Right ventricle myocardium superior (tissue), 1 donor: ENCODE measurements at regions not wholly inside any gene's neighbourhood (a gene's known extent, or its start where the extent isn't known, plus 50 kb on each side); places are given as distances from the start of the nearest gene placed in this dataset.
A peak's percentile ranks its signal among the peaks of the same experiment; 100 is the strongest.

ENCODE experiments used
- ATAC-seq: fragments of 200-7000 bp; cut with Tn5 transposase; one replicate; pipeline ENCODE4 v1.9.1; 2020; ENCODE audit warnings: mild to moderate bottlenecking; ENCODE audit not compliant: poor library complexity
- DNase-seq: peaks from one replicate; pipeline ENCODE4 v3.0.0-alpha.2; 2020
- intact Hi-C: fragments of 100-400 bp; cut with DNase I; formaldehyde crosslinking; loops from one replicate; pipeline ENCODE4 v1.11.2; 2022
- donor health status: DM: no; HTN: yes; CAD: no; lungs with severe emphysema.

DNA sequence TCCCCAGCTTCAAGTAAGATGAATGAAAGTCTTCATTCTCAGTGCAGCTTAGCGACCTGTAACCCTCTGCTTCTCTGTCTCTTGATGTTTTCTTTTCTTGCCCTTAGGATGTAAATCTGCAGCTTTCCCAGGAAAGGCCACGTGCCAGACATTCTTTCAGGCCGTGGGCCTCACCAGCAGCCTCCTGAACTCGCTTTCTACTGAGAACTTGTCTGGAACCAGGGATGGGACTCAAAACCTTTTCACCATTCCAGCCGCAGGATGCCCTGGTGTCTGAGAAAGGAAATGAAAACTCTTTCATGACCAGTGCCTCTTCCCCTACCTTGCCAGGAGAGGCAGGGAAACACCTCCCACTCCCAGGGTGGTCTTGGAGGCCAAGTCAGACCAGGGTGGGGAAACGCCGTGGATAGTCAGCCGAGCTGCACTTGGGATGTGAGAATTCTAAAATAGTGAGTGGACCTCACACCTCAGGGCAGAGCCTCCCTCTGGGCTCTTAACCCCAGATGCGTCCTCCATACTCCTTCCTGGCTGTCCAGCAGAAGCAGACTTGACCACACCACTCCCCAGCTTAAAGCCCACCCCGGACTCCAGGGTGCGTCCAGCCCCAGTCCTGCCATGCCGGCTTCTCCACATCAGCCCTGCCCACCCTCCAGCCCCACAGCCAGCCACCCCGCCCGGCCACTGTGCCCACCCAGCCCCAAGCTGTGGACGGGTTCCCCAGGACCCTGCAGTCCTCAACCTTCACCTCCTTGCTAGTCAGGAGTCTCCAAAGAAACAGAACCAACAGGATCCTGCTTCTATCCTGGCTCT lies 115.5 kb downstream of the TWIST2 start:
- DNase-seq: peak; percentile 27
- no peak for ATAC-seq
- intact Hi-C loops: no loop called here

DNA sequence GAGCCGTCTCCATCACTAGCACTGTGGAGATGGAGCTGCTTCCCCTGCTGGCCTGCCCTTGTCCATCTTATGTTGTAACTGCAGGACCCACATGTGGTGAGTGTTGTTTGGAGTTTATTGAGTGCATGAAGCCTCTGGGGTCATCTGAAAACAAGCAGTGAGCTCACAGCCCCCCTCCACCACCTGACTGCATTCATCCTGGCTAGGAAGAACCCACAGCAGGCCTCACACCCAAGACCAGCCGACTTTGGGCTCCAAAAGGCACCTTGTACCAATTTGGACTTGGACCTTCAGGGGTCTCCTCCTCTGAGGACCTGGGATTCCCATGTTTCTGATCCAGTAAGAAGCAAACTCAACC lies 116.1 kb downstream of the TWIST2 start:
- ATAC-seq: no peak
- no peak for DNase-seq
- intact Hi-C loops: no loop called here

DNA sequence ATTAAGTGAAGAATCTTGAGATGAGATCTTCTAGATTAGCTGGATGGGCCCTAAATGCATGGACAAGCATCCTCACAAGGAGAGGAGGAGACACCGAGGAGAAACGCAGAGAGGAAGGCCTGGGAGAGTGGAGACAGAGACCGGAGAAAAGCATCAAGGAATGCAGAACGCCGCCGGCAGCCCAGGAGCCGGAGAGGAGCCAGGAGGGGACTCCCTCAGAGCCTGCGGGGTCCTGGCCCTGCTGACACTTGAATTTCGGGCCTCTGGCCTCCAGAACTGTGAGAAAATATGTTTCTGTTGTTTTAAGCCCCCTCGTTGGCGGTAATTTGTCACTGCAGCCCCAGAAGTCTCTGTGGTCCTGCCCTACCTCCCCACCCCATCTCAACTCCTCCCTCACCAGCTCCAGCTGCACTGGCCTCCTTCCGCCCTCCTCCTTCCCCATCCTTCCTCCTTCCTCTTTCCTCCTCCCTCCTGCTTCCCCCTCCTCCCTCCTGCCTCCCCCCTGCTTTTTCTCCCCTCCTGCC lies 116.7 kb downstream of the TWIST2 start:
- ATAC-seq: no peak
- intact Hi-C loops: no loop called here
- DNase-seq: no peak

DNA sequence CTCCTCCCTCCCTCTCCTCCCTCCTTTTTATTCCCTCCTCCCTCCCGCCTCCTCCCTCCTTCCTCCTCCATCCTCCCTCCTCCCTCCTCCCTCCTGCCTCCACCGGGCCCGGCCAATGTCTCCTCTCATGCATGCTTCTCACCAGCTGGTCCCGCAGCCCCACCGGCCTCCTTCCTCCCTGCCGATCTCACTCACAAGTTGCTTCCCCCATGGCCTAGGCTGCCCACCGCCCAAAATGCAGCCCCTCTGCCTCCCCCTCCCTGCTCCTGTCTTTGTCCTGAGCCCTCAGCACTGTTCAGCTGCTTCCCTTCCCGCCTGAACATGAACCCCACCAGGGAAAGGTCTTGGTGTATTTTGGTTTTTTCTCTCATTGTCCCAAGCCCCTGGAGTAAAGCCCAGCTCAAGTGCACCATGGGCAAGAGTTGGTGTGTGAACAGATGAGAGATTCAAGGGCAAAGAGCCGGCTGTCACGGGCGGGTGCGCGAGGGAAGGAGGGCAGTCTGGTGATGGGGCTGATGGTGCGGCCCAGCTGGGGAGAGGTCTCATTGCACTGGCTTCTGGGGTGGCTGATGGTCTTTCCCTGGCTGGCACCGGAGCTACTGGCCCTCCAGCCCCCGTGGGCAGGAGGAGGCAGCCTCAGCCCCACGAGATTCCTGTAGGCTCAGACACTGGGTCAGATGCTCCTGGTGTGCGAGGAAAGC lies 117.6 kb downstream of the TWIST2 start:
- intact Hi-C loops: no loop called here
- peak; percentile 22 for DNase-seq
- no peak for ATAC-seq

DNA sequence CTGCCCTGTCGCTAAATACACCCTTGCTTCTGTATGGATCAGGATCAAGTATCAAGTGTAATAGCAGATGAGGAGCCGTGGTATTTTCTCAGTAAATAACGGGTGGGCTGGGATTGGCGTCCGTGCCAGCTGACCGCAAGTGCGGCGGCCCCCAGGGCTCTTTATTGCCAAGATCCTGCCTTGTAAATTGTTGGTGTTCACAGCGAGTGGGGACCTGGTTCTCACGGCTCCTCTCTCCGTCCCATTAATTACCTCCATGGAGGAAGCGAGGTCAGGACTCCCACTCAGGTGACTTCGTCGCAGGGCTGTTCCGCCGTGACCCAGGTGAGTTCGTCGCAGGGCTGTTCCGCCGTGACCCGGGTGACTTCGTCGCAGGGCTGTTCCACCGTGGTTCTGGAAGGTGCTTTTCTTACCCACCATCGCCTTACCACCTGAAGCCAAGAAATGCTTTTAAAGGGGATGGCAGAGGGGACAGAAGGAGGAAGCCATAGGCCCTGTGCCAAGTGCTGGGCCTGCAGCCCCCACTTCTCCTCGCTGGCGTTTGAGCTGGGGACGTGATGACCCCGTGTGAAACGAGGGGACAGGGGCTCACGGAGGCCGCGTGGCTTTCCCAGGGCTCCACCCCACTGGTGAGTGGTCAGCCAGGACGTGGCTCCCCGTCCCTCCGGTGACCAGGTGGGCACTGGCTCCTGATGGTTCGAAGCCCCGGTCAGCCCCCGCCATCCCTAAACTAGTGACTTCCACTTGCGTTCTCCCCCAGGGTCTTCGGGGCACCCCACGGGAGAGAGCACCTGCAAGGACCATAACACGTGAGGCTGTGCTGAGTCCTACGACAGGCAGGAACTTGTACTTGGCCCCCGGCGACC lies 118.4 kb downstream of the TWIST2 start:
- DNase-seq (no peak), ATAC-seq (no peak)
- intact Hi-C loops: no loop called here

DNA sequence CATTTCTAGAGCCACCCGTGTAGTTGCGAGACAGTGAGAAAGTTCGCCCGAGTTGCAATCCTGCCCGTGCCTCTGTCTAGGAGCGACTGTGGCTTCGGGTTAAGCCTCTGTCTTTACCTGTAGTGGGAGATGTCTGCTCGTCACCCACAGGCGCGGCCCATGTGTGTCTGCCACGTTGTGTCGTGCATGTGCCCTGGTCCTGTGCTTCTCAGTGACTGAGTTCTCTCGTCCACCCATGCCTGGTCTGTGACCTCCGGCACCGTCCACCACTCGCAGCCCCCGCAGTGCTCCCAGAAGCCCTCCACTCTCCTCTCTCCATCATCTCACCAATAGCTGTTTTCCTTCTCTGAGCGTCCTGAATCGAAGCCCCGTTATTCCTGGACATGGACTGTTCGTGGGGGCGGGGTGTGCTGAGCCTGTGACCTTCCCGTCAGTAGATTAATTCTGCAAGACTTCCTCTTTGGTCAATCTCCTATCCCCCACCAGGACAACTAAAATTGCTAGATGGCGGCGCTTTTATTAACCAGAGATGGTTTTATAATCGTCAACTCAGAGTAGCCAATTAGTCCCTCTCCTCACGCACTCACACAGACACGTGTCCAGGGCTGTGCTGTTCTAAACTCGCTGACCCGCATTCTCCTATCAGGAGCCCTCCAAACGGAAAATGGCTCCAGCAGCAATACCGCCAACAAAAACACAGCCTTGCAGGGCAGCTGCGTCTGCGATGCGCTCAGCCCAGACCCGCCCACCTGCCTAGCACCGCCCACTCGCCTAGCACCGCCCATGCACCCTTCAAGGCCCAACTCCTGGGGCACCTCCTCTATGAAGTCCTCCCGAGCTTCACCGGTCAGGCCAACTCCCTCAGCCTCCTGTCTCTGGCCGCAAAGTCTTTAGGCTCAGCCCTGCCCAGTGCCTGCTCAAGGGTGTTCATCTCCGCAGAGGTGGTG lies 119.4 kb downstream of the TWIST2 start:
- no peak for ATAC-seq
- intact Hi-C loops: no loop called here
- no peak for DNase-seq

DNA sequence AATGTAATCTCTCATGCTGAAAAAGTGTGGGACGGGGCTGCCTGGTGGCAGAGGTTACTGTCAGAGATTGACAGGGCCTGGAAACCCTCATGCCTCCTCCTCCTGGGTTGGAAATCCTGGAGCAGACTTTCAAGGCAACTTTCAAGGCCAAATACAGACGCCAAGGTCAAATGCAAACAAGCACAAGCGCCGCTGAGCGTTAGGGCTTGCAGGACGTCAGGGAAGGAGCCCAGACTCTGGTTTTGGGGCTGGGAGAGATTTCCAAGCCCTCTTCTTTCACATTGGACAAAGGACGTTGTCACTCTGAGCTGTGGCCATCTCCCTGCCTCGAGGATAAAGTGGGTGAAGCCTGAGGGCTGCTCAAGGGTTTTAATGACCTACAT lies 120.1 kb downstream of the TWIST2 start:
- no peak for ATAC-seq
- no peak for DNase-seq
- intact Hi-C loops: no loop called here

DNA sequence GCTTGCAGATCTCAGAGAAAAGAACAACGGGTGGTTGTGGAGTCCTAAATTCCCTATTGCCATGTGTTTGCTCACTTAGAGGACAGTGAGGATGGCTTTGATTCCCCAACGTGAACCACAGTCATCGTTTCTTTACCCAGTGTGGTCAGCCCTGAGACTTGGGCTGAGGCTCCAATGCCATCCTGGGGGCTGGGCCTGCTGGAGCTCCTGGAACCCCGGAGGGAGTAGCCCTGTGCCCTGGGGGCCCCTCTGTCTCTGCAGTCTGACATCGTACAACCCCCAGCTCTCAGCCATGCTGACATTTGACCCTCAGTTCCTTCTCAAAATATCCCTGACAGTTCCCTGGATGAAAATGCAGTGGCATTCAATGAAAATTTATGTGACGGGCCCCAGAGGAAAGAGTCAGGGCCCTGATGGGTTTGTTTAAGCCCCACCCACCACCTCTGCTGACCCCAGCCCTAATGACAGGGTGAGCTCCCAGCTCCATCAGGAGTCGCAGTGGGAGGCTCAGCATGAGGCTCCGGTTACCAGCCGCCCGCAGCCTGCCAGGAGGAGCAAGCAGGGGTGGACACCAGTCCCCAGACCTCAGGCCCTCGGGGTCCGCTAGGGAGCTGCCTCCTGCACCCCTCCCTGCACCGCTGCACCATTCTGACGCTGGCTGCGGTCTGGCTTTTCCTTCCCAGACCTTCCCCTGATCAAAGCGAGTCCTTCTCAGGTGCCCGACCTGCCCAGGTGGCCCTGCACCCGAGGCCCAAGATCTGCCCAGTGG lies 120.9 kb downstream of the TWIST2 start:
- DNase-seq: no peak
- no peak for ATAC-seq
- intact Hi-C loops: no loop called here

DNA sequence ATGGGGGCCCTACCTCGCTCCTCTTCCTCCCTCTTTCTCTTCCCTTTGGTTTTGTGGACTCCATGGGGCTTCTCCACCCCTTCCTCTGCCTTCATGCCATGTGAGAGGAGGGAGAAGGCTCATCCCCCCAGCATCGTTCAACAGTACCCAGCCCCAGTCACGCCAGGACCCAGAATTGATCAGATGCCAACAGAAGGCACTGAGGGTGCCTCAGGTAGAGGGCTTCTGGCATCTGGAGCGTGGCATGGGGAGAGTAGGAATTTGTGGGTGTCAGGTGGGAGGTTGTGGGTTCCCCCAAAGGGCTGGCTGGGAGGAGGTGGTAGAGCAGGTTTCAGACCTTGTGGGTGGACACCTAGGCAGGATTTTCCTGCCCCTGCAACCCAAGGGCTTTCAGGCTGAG lies 122.0 kb downstream of the TWIST2 start:
- DNase-seq (no peak), ATAC-seq (no peak)
- intact Hi-C loops: no loop called here

DNA sequence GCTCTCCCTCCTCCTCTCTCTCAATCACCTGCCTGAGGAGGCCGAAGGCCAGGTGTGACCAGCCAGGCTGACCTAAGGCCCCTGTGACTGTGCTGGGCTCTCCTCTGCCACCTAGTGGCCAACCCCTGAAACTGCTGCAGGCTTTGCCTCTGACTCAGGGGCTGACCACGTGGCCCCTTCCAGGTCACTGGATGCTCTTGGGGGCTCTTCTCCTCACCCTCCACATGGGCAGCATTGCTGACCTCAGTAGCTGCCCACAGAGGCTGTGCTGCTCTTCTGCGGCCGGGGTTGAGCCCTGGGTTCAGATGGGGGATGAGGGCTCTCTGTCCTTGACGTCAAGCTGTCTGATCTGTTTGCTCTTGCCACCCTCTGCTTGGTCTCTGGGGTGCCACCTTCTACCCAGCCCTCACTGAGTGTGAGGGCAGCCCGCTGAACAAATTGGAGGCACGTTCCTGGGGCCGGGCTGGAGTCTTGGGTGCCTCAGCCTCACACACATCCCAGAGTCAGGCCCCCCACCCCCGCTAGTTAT lies 122.7 kb downstream of the TWIST2 start:
- peak; percentile 68 for DNase-seq
- intact Hi-C loops: no loop called here

DNA sequence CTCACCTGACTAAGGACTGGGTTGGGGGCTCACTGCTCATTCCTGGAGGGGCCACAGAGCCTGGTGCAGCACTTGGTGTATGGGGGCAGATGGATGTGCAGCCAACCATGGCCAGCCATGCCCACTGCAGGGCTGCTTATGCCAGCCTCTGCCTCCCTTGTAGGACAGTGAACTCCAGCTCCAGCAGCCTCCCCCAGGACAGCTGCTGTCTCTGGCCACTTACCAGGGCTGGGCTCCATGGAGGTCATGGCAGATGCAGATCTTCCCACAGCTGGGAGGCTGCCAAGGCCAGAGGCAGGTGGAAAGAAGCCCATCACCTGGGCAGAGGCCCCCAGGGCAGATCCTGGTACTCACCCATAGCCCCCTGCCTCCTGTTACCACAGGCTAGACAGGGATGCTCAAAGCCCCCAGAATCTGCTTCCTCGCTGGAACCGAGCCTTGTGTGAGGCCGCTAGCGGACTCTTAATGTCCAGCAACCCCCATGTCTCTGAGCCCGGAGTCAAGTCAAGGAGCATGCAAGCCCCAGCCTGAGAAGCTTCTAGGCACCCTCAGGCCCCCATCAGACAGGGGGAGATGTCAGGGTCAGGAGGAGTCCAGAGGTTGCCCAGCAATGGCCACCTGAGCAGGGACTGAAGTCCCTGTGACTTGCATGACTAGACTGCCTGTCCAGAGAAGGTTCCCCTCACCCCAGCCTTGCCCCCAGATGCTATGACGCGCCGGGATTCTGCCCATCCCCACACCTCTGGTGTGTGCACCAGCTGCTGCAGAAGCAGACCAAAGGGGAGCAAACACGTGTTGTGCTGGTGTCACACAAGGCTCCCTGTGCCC lies 123.6 kb downstream of the TWIST2 start:
- no peak for DNase-seq
- intact Hi-C loops: no loop called here
- no peak for ATAC-seq

More for the DNA sequence above, 122.7 kb downstream of the TWIST2 start:
- peak; percentile 82 for ATAC-seq

DNA sequence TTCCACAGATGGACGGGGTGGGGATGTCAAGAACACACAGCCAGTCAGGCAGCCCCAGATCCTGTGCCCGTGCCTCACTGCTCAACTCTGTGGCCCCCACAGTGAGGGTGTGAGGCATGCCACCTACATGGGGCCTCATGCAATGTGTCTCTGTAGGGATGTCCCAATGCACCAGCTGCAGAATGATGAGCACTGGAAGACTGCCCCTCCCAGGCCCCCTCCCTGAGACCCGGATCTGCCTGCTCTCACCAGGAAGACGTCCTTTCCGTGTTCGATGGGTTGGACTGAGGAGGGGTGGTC lies 124.2 kb downstream of the TWIST2 start:
- no peak for DNase-seq
- intact Hi-C loops: no loop called here
- ATAC-seq: no peak

DNA sequence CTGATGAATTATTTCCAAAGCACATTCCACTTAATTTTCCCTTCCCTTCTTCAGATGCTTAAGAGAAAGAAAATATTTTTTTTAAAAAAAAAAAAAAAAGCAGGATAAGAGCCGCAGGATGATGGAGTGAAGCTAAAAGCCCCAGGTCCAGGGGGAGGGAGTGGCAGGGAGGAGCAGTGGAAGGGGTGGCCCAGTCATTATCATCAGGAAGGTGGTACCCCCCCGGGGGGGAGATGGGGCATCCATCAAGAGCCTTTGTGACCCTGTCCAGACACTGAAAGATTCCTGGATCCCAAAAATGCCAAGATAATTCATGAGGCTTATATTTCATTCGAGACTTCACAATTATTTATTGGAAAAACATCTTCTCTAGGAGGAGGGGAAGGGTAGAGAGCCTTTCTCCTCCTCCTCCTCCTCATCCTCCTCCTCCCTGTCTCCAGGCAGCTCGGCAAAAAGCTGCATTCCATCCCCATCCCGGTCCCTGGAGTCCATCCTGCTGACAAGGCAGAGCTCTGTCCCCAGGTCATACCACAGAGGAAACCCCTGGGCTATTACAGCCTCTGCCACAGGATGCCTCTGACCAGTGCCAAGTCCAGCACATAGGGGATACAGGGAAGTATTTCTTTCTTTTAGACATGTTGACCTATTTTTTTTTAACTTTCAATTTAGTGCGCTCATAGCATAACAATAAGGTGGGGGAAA lies 125.3 kb downstream of the TWIST2 start:
- ATAC-seq (peak; percentile 32), DNase-seq (no peak)
- intact Hi-C loops: no loop called here

DNA sequence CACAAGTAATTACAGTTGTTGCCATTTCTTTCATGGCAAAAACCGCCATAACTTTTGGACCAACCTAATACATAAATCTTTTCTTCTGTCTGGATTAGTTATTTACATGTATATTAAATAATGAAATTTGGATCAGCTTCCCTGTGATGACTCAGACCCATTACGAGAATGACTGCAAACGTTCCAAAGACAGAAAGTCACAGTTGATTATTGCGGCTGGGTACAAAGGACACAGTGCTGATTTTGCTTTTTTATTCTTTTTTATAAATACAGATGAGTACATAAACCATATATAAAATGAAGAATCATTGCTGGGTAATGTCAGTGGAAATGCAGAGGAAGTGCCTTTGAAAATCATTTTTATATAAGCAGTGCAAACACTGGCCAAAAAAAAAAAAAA lies 126.2 kb downstream of the TWIST2 start:
- intact Hi-C loops: no loop called here
- ATAC-seq (no peak), DNase-seq (no peak)

DNA sequence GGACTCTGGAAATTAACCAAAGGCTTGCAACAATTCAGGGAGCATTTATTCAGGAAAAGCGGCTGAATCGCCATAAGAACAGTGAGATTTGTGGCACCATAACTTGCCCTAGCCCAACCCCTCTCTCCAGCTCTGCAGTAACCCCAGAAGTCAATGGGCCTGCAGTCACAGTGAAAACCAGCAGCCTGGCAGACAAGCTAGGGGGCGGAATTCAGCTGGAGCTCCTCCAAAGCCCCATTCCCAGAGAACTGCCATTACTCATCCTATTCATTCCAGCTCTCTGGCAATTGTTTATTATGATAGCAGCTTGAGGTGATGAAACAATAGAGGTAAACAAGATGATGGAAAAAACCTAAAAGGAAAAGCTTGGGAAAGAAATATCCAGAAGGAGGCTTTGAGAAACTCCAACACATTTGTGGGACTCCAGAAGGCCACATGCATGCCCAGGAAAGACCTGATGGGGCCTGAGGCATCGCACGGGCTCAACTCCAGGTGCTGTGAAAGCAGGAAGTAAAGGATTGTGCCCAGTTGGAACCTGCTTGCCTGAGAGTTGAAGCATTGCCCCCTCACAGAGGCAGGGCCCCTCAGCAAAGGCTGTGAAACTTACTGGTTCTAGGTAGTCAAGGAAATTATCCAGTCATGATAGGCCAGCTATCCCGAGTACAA lies 126.7 kb downstream of the TWIST2 start:
- no peak for DNase-seq
- no peak for ATAC-seq
- intact Hi-C loops: no loop called here

DNA sequence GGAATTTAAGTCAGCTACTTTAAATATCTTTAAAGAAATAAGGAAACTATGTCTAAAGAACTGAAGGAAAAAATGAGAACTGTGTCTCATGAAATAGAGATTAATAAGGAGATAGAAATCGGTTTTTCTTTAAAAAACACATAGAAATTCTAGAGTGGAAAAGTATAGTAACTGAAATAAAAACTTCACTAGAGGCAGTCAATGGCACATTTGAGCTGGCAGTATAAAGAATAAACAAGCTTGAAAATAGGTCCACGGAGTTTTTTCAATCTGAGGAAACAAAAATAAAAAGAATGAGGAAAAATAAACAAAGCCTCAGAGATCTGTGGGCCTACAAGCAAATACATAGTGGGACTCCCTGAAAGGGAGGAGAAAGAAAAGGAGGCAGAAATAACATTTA lies 127.5 kb downstream of the TWIST2 start:
- DNase-seq (no peak), ATAC-seq (no peak)
- intact Hi-C loops: no loop called here
